Hepatocyte (in vitro differentiated cells): ENCODE measurements at regions not wholly inside any gene's neighbourhood (a gene's known extent, or its start where the extent isn't known, plus 50 kb on each side); places are given as distances from the start of the nearest gene placed in this dataset.

ENCODE experiments used
- EZH2 ChIP-seq: fragments of 200-600 bp; sonication (generic); IDR thresholded peaks from 2 replicates; pipeline ENCODE4 v1.6.1; 2016; ENCODE audit warnings: antibody characterized with exemption, mild to moderate bottlenecking, borderline replicate concordance
- EZH2phosphoT487 ChIP-seq: fragments of 200-600 bp; sonication (generic); IDR thresholded peaks from one replicate; pipeline ENCODE4 v1.6.1; 2018; ENCODE audit warnings: antibody characterized with exemption, mild to moderate bottlenecking, low read depth, moderate library complexity; ENCODE audit not compliant: unreplicated experiment, severe bottlenecking
- TF ChIP-seq, protein P1 (sequence below): fragments of 200-600 bp; sonication (generic); IDR thresholded peaks from 2 replicates; pipeline ENCODE4 v1.5.1; 2016; ENCODE audit warnings: antibody characterized with exemption, mild to moderate bottlenecking; ENCODE audit not compliant: poor library complexity

DNA sequence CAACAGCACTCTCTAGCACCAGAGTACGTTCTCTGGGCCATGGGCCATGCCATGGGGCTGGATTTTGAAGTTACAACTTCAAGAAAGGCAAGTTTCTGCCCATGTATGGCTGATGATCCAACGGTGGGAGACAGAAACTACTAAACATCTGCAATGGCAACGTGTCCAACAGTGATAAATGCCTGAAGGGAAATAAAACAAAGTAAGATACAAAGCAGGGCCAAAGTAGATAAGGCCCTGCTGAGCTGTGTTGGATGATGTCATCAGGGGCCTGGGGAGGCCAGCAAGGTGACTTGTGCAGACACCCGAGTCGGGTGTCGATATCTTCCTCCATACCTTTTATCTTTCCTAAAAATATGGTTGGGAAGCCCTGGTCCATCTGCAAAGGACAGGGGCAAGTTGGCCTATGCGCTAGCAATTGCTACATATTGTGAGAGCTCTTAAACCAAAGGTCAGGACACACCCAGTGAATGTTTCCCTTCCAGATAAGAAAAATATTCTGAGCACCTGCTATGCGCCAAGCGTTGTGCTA lies 487.2 kb downstream of the MN1 start:
- TF ChIP-seq, protein P1, sequence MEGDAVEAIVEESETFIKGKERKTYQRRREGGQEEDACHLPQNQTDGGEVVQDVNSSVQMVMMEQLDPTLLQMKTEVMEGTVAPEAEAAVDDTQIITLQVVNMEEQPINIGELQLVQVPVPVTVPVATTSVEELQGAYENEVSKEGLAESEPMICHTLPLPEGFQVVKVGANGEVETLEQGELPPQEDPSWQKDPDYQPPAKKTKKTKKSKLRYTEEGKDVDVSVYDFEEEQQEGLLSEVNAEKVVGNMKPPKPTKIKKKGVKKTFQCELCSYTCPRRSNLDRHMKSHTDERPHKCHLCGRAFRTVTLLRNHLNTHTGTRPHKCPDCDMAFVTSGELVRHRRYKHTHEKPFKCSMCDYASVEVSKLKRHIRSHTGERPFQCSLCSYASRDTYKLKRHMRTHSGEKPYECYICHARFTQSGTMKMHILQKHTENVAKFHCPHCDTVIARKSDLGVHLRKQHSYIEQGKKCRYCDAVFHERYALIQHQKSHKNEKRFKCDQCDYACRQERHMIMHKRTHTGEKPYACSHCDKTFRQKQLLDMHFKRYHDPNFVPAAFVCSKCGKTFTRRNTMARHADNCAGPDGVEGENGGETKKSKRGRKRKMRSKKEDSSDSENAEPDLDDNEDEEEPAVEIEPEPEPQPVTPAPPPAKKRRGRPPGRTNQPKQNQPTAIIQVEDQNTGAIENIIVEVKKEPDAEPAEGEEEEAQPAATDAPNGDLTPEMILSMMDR, result no peak
- TF ChIP-seq EZH2, result no peak
- TF ChIP-seq EZH2phosphoT487, result no peak
